Left lung (tissue), 4 donors: ENCODE measurements at regions not wholly inside any gene's neighbourhood (a gene's known extent, or its start where the extent isn't known, plus 50 kb on each side); places are given as distances from the start of the nearest gene placed in this dataset.
"Not testable (repeated sequence)": the region's sequence is repeated elsewhere in the genome, so short reads cannot be mapped to it uniquely, and the experiment has no call there.

Experiments used
- ATAC-seq: fragments of 200-7000 bp; cut with Tn5 transposase; one replicate; pipeline ENCODE4 v1.9.1; 2020; ENCODE audit warnings: moderate library complexity
- DNase-seq, 4 donors: peaks; one replicate each; pipeline ENCODE4 v3.0.0-alpha.2; 2013 to 2020
- H3K27ac ChIP-seq, 2 donors: fragments of 200-600 bp; sonication (generic) in 1 of 2; one replicate each; pipeline versions ENCODE4 v1.5.0 to v1.8.0; 2020 to 2021
- H3K27me3 ChIP-seq, 2 donors: fragments of 200-600 bp; sonication (generic) in 1 of 2; one replicate each; pipeline versions ENCODE4 v1.5.0 to v1.8.0; 2020 to 2021
- H3K36me3 ChIP-seq, 2 donors: fragments of 200-600 bp; sonication (generic) in 1 of 2; one replicate each; pipeline versions ENCODE4 v1.5.0 to v1.8.0; 2020 to 2021
- H3K4me1 ChIP-seq, 2 donors: fragments of 200-600 bp; one replicate each; pipeline ENCODE4 v1.8.0; 2021
- H3K4me3 ChIP-seq, 2 donors: fragments of 200-600 bp; sonication (generic) in 1 of 2; one replicate each; pipeline versions ENCODE4 v1.5.0 to v1.8.0; 2020 to 2021; ENCODE audit warnings: mild to moderate bottlenecking in 1 of 2
- H3K9me3 ChIP-seq, 2 donors: fragments of 200-600 bp; sonication (generic) in 1 of 2; one replicate each; pipeline versions ENCODE4 v1.5.0 to v1.8.0; 2020 to 2021
- intact Hi-C, 2 donors: fragments of 100-400 bp; cut with DNase I; formaldehyde crosslinking; loops; one replicate each; pipeline versions ENCODE4 v1.11.2 to v1.14.2; 2022
- TF ChIP-seq, protein P1 (sequence below), 2 donors: fragments of 200-600 bp; sonication (generic) in 1 of 2; IDR thresholded peaks; one replicate each; pipeline versions ENCODE4 v1.5.0 to v1.8.0; 2021; ENCODE audit warnings: antibody characterized with exemption in 2 of 2
- donor health status: DM: no; HTN: yes; CAD: no.
- donor health status: DM: no; HTN: no; CAD: no.

DNA sequence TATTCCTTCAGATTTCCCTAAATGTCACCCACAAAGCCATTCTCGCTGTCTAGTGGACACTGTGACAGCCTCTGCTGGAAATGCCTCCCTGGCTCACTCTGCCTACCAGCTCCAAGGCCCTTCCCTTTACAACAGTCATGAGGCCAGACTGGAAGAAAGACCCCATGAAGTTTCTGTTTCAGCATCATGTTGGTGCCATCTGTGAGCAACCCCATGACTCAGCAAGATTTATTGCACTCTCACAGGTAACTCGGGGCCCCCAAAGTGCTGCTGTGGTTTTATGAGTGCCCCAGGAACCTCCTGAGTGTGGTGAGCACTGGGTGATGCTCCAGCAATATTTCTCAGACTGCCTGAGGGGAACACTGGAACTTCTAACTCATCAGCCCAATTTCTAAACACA is 218.6 kb downstream of the ZNF33B start:
- Histone ChIP-seq H3K27ac (no peak overlapping the region), H3K4me1 (no peaks in the 10 kb centered on the region), H3K9me3 (peaks cover 0 to 12% of the 10 kb centered on the region in 2 donors), H3K27me3 (no peaks in the 10 kb centered on the region), H3K4me3 (no peak overlapping the region), H3K36me3 (no peaks in the 10 kb centered on the region)
- no peak for ATAC-seq
- intact Hi-C loops: no loop called here
- DNase-seq: no peak
- TF ChIP-seq, protein P1, sequence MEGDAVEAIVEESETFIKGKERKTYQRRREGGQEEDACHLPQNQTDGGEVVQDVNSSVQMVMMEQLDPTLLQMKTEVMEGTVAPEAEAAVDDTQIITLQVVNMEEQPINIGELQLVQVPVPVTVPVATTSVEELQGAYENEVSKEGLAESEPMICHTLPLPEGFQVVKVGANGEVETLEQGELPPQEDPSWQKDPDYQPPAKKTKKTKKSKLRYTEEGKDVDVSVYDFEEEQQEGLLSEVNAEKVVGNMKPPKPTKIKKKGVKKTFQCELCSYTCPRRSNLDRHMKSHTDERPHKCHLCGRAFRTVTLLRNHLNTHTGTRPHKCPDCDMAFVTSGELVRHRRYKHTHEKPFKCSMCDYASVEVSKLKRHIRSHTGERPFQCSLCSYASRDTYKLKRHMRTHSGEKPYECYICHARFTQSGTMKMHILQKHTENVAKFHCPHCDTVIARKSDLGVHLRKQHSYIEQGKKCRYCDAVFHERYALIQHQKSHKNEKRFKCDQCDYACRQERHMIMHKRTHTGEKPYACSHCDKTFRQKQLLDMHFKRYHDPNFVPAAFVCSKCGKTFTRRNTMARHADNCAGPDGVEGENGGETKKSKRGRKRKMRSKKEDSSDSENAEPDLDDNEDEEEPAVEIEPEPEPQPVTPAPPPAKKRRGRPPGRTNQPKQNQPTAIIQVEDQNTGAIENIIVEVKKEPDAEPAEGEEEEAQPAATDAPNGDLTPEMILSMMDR (IDR thresholded peaks at IDR 0.05): no peak

DNA sequence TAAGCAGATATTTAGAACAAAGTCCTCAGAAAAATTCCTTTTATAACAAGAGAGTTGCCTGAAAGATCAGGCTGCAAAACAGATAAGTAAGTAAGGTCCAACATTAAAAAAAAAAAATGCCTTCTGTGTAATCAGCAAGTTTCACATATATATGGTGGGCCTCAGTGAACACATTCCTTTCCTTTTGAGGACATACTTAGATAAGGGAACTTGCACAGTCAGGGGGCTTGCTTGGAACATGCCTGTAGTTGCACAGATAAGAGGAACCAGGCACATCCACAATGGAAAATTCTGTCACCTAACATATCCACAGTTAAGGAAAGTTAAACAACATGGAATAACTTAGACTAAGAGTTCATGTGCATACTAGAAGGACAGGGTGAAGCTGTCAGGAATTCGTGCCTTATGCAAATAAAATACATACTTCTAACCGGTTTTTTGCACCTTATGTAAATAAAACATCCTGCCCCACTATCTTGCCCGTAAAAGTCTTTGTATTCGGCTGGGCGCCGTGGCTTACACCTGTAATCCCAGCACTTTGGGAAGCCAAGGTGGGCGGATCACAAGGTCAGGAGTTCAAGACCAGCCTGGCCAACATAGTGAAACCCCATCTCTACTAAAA is 257.3 kb downstream of the ZNF33B start:
- no peak overlapping the region for H3K4me3 ChIP-seq
- TF ChIP-seq, protein P1 (IDR thresholded peaks at IDR 0.05): no peak
- H3K9me3 ChIP-seq: peaks cover 0 to 32% of the 10 kb centered on the region in 2 donors
- H3K36me3 ChIP-seq: no peaks in the 10 kb centered on the region
- intact Hi-C loops: no loop called here
- H3K27ac ChIP-seq: no peak overlapping the region
- no peaks in the 10 kb centered on the region for H3K4me1 ChIP-seq
- H3K27me3 ChIP-seq: no peaks in the 10 kb centered on the region
- DNase-seq: no peak
- no peak for ATAC-seq

DNA sequence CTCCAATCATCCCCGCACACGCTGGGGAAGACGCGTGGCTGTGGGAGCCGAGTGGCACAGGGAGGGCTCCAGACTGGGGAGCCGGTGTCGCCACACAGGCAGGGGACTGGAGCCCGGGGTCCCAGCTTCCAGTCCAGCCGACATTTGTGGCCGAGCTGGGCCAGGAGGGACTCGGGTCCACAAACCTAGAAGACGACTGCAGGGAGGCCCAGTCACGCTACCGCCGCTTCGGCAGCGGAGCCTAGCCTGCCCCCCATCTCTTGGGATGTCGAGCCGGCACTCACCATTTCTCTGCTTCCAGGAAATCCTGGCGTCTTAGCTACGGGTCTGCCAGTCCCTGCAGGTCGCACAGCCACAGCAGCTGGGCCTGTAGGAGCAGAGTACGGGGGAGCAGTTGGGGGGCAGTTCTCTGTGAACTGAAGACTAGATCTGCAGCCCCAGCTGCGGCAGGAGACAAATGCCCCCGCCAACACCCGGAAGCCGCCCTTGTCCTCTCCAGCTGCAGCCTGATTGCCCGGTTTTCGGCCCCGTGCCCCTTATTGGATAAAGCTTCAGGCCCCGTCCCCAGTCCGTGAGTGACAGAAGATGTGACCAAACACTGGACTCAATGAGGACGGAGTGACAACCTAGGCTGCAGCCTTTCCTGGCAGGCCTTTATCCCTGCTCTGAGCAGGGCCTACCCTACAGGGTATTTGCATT is 270.7 kb downstream of the ZNF33B start:
- peak; percentile 41 to 86 (median 74) for DNase-seq
- Histone ChIP-seq H3K27me3 (peaks cover 0 to 11% of the 10 kb centered on the region in 2 donors), H3K9me3 (peaks cover 0 to 44% of the 10 kb centered on the region in 2 donors), H3K36me3 (no peaks in the 10 kb centered on the region), H3K4me1 (no peaks in the 10 kb centered on the region), H3K27ac (peak overlapping the region in 1 of 2 donors; percentile 39), H3K4me3 (peak overlapping the region; percentile 44 to 56)
- intact Hi-C loops: no loop called here
- ATAC-seq: peak; percentile 100
- TF ChIP-seq, protein P1 (IDR thresholded peaks at IDR 0.05): no peak

DNA sequence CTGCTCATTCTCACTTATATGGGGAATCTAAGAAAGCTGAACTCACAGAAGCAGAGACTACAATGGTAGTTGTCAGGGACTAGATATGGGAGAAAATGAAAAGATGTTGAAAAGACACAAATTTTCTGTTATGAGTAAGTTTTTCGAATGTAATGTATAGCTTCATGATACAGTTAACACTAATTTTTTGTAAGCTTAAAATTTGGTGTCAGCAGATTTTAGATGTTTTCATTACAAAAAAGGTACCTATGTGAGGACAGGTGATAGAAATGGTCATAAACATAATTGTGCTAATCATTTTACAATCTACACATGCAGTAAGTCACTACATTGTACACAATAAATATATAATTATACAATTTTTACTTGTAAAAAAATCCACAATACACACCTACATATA is 286.6 kb downstream of the ZNF33B start:
- no peak for DNase-seq

DNA sequence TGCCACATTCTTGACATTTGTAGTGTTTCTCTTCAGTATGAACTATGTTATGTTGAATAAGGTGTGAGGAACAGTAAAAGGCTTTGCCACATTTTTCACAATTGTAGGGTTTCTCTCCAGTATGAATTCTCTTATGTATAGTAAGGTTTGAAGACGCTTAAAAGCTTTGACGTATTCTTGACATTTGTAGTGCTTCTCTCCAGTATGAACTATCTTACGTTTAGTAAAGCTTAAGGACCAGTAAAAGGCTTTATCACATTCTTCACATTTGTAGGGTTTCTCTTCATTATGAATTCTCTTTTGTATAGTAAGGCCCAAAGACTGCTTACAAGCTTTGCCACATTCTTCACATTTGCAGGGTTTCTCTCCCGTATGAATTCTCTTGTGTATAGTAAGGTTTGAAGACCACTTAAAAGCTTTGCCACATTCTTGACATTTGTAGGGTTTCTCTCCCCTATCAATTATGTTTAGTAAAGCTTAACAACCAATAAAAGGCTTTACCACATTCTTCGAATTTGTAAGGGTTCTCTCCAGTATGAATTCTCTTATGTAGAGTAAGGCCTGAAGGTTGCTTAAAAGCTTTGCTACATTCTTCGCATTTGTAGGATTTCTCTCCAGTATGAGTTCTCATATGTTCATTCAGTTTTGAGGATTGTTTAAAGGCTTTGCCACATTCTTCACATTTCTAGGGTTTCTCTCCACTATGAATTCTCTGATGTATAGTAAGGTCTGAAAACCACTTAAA is 301.6 kb downstream of the ZNF33B start:
- H3K27ac ChIP-seq, H3K4me1 ChIP-seq, intact Hi-C loops, H3K4me3 ChIP-seq, H3K36me3 ChIP-seq, H3K27me3 ChIP-seq, DNase-seq, ATAC-seq: not testable (repeated sequence)
- peaks cover 0 to 99% of the 10 kb centered on the region in 2 donors for H3K9me3 ChIP-seq

More for the DNA sequence above, 286.6 kb downstream of the ZNF33B start:
- no peak for ATAC-seq
- Histone ChIP-seq H3K4me3 (no peak overlapping the region), H3K36me3 (no peaks in the 10 kb centered on the region), H3K4me1 (no peaks in the 10 kb centered on the region), H3K27me3 (no peaks in the 10 kb centered on the region), H3K27ac (no peak overlapping the region), H3K9me3 (peaks cover 0 to 82% of the 10 kb centered on the region in 2 donors)
- intact Hi-C loops: no loop called here
- TF ChIP-seq, protein P1 (IDR thresholded peaks at IDR 0.05): no peak

DNA sequence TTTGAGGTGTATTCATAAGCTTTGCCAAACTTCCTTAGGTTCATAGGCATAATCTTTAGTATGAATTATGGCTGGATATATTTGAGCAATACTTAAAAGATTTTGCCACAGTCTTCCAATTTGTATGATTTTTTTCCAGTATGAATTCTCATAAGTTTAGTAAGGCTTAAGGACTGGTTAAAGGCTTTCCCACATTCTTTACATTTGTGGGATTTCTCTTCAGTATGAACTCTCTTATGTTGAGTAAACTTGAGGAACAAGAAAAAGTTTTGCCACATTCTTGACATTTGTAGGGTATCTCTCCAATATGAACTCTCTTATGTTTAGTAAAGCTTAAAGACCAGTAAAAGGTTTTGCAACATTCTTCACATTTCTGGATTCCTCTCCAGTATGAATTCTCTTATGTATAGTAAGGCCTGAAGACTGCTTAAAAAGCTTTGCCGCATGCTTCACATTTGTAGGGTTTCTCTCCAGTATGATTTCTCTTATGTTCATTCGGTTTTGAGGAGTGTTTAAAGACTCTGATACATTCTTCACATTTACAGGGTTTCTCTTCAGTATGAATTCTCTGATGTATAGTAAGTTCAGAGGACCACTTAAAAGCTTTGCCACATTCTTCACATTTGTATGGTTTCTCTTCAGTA is 302.6 kb downstream of the ZNF33B start:
- H3K9me3 ChIP-seq: peaks cover 0 to 99% of the 10 kb centered on the region in 2 donors

More for the DNA sequence above, 302.6 kb downstream of the ZNF33B start:
- H3K4me1 ChIP-seq, H3K27ac ChIP-seq, H3K27me3 ChIP-seq, H3K4me3 ChIP-seq, DNase-seq, H3K36me3 ChIP-seq, intact Hi-C loops, ATAC-seq: not testable (repeated sequence)
